Neural cell (in vitro differentiated cells): ENCODE measurements at regions not wholly inside any gene's neighbourhood (a gene's known extent, or its start where the extent isn't known, plus 50 kb on each side); places are given as distances from the start of the nearest gene placed in this dataset.

Experiments used
- EP300 ChIP-seq: fragments of 450-650 bp; conservative IDR thresholded peaks from 2 replicates; pipeline ENCODE4 v1.6.1; 2014; ENCODE audit warnings: antibody characterized with exemption, mild to moderate bottlenecking, moderate library complexity; ENCODE audit not compliant: poor library complexity, severe bottlenecking
- EZH2 ChIP-seq: fragments of 200-600, 300-800 bp; shearing (Covaris generic), sonication (generic); IDR thresholded peaks from 2 replicates; pipeline ENCODE4 v1.6.1; 2014; ENCODE audit warnings: antibody characterized with exemption, low read length, borderline replicate concordance, mild to moderate bottlenecking; ENCODE audit not compliant: insufficient read depth, poor library complexity, severe bottlenecking
- MXI1 ChIP-seq: fragments of 450-650 bp; conservative IDR thresholded peaks from 2 replicates; pipeline ENCODE4 v1.6.1; 2014; ENCODE audit warnings: antibody characterized with exemption, mild to moderate bottlenecking; ENCODE audit not compliant: poor library complexity, severe bottlenecking
- POLR2AphosphoS5 ChIP-seq: IDR thresholded peaks from 2 replicates; pipeline ENCODE4 v1.6.1; 2012
- TAF1 ChIP-seq: IDR thresholded peaks from 2 replicates; pipeline ENCODE4 v1.6.1; 2012; ENCODE audit warnings: low read depth
- TF ChIP-seq, protein P1 (sequence below): fragments of 450-650 bp; IDR thresholded peaks from 2 replicates; pipeline ENCODE4 v1.5.1; 2014; ENCODE audit warnings: antibody characterized with exemption, mild to moderate bottlenecking, moderate library complexity; ENCODE audit not compliant: poor library complexity, severe bottlenecking
- TF ChIP-seq, protein P2 (sequence below): IDR thresholded peaks from 2 replicates; pipeline ENCODE4 v1.6.1; 2012; ENCODE audit warnings: borderline replicate concordance

DNA sequence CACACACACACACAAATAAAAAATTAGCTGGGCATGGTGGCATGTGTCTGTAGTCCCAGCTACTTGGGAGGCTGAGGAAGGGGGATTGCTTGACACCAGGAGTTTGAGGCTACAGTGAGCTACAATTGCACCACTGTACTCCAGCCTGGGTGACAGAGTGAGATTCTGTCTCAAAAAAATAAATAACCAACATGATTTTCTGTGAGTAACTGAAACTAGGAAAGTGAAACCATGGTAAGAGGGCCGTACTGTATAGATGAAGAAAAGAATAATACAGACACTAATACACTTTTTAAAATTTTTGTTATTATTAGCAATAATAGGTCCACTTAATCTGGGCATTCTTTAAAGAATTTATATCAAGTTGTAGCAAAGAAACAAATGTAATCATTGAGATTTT lies 170.9 kb downstream of the HGF start:
- TF ChIP-seq, protein P1, sequence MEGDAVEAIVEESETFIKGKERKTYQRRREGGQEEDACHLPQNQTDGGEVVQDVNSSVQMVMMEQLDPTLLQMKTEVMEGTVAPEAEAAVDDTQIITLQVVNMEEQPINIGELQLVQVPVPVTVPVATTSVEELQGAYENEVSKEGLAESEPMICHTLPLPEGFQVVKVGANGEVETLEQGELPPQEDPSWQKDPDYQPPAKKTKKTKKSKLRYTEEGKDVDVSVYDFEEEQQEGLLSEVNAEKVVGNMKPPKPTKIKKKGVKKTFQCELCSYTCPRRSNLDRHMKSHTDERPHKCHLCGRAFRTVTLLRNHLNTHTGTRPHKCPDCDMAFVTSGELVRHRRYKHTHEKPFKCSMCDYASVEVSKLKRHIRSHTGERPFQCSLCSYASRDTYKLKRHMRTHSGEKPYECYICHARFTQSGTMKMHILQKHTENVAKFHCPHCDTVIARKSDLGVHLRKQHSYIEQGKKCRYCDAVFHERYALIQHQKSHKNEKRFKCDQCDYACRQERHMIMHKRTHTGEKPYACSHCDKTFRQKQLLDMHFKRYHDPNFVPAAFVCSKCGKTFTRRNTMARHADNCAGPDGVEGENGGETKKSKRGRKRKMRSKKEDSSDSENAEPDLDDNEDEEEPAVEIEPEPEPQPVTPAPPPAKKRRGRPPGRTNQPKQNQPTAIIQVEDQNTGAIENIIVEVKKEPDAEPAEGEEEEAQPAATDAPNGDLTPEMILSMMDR = no peak
- TF ChIP-seq POLR2AphosphoS5 = no peak
- TF ChIP-seq MXI1 = no peak
- TF ChIP-seq EP300 = no peak
- no peak for TF ChIP-seq TAF1
- TF ChIP-seq EZH2 = no peak
- TF ChIP-seq, protein P2, sequence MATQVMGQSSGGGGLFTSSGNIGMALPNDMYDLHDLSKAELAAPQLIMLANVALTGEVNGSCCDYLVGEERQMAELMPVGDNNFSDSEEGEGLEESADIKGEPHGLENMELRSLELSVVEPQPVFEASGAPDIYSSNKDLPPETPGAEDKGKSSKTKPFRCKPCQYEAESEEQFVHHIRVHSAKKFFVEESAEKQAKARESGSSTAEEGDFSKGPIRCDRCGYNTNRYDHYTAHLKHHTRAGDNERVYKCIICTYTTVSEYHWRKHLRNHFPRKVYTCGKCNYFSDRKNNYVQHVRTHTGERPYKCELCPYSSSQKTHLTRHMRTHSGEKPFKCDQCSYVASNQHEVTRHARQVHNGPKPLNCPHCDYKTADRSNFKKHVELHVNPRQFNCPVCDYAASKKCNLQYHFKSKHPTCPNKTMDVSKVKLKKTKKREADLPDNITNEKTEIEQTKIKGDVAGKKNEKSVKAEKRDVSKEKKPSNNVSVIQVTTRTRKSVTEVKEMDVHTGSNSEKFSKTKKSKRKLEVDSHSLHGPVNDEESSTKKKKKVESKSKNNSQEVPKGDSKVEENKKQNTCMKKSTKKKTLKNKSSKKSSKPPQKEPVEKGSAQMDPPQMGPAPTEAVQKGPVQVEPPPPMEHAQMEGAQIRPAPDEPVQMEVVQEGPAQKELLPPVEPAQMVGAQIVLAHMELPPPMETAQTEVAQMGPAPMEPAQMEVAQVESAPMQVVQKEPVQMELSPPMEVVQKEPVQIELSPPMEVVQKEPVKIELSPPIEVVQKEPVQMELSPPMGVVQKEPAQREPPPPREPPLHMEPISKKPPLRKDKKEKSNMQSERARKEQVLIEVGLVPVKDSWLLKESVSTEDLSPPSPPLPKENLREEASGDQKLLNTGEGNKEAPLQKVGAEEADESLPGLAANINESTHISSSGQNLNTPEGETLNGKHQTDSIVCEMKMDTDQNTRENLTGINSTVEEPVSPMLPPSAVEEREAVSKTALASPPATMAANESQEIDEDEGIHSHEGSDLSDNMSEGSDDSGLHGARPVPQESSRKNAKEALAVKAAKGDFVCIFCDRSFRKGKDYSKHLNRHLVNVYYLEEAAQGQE = no peak
